Neural cell (in vitro differentiated cells): ENCODE measurements at regions not wholly inside any gene's neighbourhood (a gene's known extent, or its start where the extent isn't known, plus 50 kb on each side); places are given as distances from the start of the nearest gene placed in this dataset.
"Not testable (repeated sequence)": the region's sequence is repeated elsewhere in the genome, so short reads cannot be mapped to it uniquely, and the experiment has no call there.

Experiments
- H2AFZ ChIP-seq: fragments of 200-600, 300-800 bp; sonication (generic), shearing (Covaris generic); 2 replicates; pipeline ENCODE4 v1.6.0; 2014; ENCODE audit warnings: low read depth, mild to moderate bottlenecking, antibody characterized with exemption, low read length, moderate library complexity
- H3F3A ChIP-seq: fragments of 200-600 bp; shearing (Covaris generic); 2 replicates; pipeline ENCODE4 v1.6.1; 2016; ENCODE audit warnings: mild to moderate bottlenecking, moderate library complexity, mixed read lengths, antibody characterized with exemption, low read length; ENCODE audit not compliant: insufficient read depth, poor library complexity, severe bottlenecking
- H3K27ac ChIP-seq: fragments of 200-600, 300-800 bp; sonication (generic), shearing (Covaris generic); 2 replicates; pipeline ENCODE4 v1.5.1; 2014; ENCODE audit warnings: mild to moderate bottlenecking, low read length, moderate library complexity
- H3K27me3 ChIP-seq: fragments of 300-800, 200-600 bp; sonication (generic), shearing (Covaris generic); 2 replicates; pipeline ENCODE4 v1.6.0; 2014; ENCODE audit warnings: mild to moderate bottlenecking, low read depth, low read length, moderate library complexity; ENCODE audit not compliant: insufficient read depth
- H3K36me3 ChIP-seq: fragments of 300-800, 200-600 bp; sonication (generic), shearing (Covaris generic); 2 replicates; pipeline ENCODE4 v1.5.1; 2014; ENCODE audit warnings: mild to moderate bottlenecking, antibody characterized with exemption, low read length, moderate library complexity; ENCODE audit not compliant: insufficient read depth
- H3K4me2 ChIP-seq: fragments of 300-800, 200-600 bp; sonication (generic), shearing (Covaris generic); 2 replicates; pipeline ENCODE4 v1.6.0; 2014; ENCODE audit warnings: mild to moderate bottlenecking, low read length
- H3K4me3 ChIP-seq: fragments of 300-800, 200-600 bp; sonication (generic), shearing (Covaris generic); 2 replicates; pipeline ENCODE4 v1.5.1; 2014; ENCODE audit warnings: mild to moderate bottlenecking, low read length, moderate library complexity
- H3K79me2 ChIP-seq: fragments of 200-600 bp; shearing (Covaris generic); replicated peaks from 2 replicates; pipeline ENCODE4 v1.6.0; 2014; ENCODE audit warnings: mild to moderate bottlenecking, low read length, moderate library complexity; ENCODE audit not compliant: insufficient read depth
- H3K9ac ChIP-seq: fragments of 300-800, 200-600 bp; sonication (generic), shearing (Covaris generic); 2 replicates; pipeline ENCODE4 v1.6.1; 2016; ENCODE audit warnings: mild to moderate bottlenecking, low read length, mixed read lengths
- H3K9me2 ChIP-seq: fragments of 200-600 bp; shearing (Covaris generic); 2 replicates; pipeline ENCODE4 v1.6.1; 2016; ENCODE audit warnings: mild to moderate bottlenecking, low read length, mixed read lengths; ENCODE audit not compliant: insufficient read depth
- H3K9me3 ChIP-seq: fragments of 200-600, 300-800 bp; sonication (generic), shearing (Covaris generic); 2 replicates; pipeline ENCODE4 v1.6.1; 2016; ENCODE audit warnings: mild to moderate bottlenecking, mixed run types, low read length, moderate library complexity, mixed read lengths
- H4K20me1 ChIP-seq: fragments of 200-600 bp; shearing (Covaris generic); 2 replicates; pipeline ENCODE4 v1.6.1; 2016; ENCODE audit warnings: mild to moderate bottlenecking, mixed run types; ENCODE audit not compliant: insufficient read depth
- CTCF ChIP-seq: fragments of 450-650 bp; IDR thresholded peaks from 2 replicates; pipeline ENCODE4 v1.5.1; 2014; ENCODE audit warnings: antibody characterized with exemption, mild to moderate bottlenecking, moderate library complexity; ENCODE audit not compliant: poor library complexity, severe bottlenecking
- EP300 ChIP-seq: fragments of 450-650 bp; conservative IDR thresholded peaks from 2 replicates; pipeline ENCODE4 v1.6.1; 2014; ENCODE audit warnings: antibody characterized with exemption, mild to moderate bottlenecking, moderate library complexity; ENCODE audit not compliant: poor library complexity, severe bottlenecking
- EZH2 ChIP-seq: fragments of 200-600, 300-800 bp; shearing (Covaris generic), sonication (generic); IDR thresholded peaks from 2 replicates; pipeline ENCODE4 v1.6.1; 2014; ENCODE audit warnings: antibody characterized with exemption, low read length, borderline replicate concordance, mild to moderate bottlenecking; ENCODE audit not compliant: insufficient read depth, poor library complexity, severe bottlenecking
- MXI1 ChIP-seq: fragments of 450-650 bp; conservative IDR thresholded peaks from 2 replicates; pipeline ENCODE4 v1.6.1; 2014; ENCODE audit warnings: antibody characterized with exemption, mild to moderate bottlenecking; ENCODE audit not compliant: poor library complexity, severe bottlenecking
- POLR2AphosphoS5 ChIP-seq: IDR thresholded peaks from 2 replicates; pipeline ENCODE4 v1.6.1; 2012
- RAD21 ChIP-seq: fragments of 450-650 bp; conservative IDR thresholded peaks from 2 replicates; pipeline ENCODE4 v1.6.1; 2014; ENCODE audit warnings: antibody characterized with exemption, mild to moderate bottlenecking, moderate library complexity
- REST ChIP-seq: IDR thresholded peaks from 2 replicates; pipeline ENCODE4 v1.6.1; 2012; ENCODE audit warnings: borderline replicate concordance
- SMC3 ChIP-seq: fragments of 450-650 bp; conservative IDR thresholded peaks from 2 replicates; pipeline ENCODE4 v1.6.1; 2014; ENCODE audit warnings: antibody characterized with exemption, mild to moderate bottlenecking, moderate library complexity; ENCODE audit not compliant: poor library complexity
- TAF1 ChIP-seq: IDR thresholded peaks from 2 replicates; pipeline ENCODE4 v1.6.1; 2012; ENCODE audit warnings: low read depth

DNA sequence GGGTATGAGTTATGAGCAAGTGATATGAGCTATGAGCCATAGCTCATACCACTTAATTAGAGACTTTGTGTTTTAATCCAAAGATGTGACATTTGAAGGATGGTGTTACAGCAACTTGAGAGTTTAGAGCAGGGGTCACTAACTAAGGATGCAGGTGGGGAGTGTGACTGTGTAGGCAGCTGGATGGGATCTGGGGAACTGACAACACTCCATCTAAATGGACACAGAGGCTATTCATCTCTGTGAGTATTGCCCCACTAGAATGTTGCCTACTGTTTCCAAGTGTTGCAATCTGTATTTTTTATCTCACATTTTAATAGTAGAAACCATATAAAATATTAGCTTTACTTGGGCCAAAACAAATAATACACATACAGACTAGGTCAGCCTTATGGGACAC lies 488.1 kb upstream of the DAB2 start:
- H3K9me3 ChIP-seq, result no peaks in the 10 kb centered on the region
- no peak overlapping the region for H3K27ac ChIP-seq
- no peaks in the 10 kb centered on the region for H3K9me2 ChIP-seq
- no peaks in the 10 kb centered on the region for H3F3A ChIP-seq
- H3K4me2 ChIP-seq, result no peak overlapping the region
- no peak overlapping the region for H3K4me3 ChIP-seq
- no peaks in the 10 kb centered on the region for H3K79me2 ChIP-seq
- H4K20me1 ChIP-seq, result no peaks in the 10 kb centered on the region
- no peaks in the 10 kb centered on the region for H3K36me3 ChIP-seq
- TF ChIP-seq MXI1 (no peak), RAD21 (no peak), POLR2AphosphoS5 (no peak)
- no peak overlapping the region for H2AFZ ChIP-seq
- H3K27me3 ChIP-seq, result no peaks in the 10 kb centered on the region
- H3K9ac ChIP-seq, result no peak overlapping the region

DNA sequence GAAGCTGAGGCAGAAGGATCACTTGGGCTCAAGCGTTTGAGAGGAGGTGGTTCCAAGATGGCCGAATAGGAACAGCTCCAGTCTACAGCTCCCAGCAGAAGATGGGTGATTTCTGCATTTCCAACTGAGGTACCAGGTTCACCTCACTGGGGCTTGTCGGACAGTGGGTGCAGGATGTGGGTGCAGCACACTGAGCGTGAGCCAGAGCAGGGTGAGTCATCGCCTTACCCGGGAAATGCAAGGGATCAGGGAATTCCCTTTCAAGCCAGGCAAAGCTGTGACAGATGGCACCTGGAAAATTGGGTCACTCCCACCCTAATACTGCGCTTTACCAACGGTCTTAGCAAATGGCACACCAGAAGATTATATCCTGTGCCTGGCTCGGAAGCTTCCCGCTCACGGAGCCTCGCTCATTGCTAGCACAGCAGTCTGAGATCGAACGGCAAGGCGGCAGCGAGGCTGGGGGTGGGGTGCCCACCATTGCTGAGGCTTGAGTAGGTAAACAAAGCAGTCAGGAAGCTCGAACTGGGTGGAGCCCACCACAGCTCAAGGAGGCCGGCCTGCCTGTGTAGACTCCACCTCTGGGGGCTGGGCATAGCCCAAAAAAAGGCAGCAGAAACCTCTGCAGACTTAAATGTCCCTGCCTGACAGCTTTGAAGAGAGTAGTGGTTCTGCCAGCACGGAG lies 482.6 kb upstream of the DAB2 start:
- H3F3A ChIP-seq, H2AFZ ChIP-seq, H3K79me2 ChIP-seq, H3K4me3 ChIP-seq, H3K9ac ChIP-seq, H4K20me1 ChIP-seq, H3K4me2 ChIP-seq, H3K36me3 ChIP-seq, H3K27me3 ChIP-seq, H3K27ac ChIP-seq, H3K9me3 ChIP-seq, H3K9me2 ChIP-seq: not testable (repeated sequence)

GRCh38 chr5:39906146-39906545 lies 481.4 kb upstream of the DAB2 start:
- H3K9ac ChIP-seq, result no peak overlapping the region
- H3K79me2 ChIP-seq, result no peaks in the 10 kb centered on the region
- no peak overlapping the region for H3K27ac ChIP-seq
- no peak for TF ChIP-seq POLR2AphosphoS5
- TF ChIP-seq RAD21, result no peak
- no peak for TF ChIP-seq REST
- TF ChIP-seq SMC3, result no peak
- no peak for TF ChIP-seq EP300
- TF ChIP-seq TAF1, result no peak
- no peak for TF ChIP-seq EZH2
- no peak for TF ChIP-seq CTCF
- TF ChIP-seq MXI1, result no peak
- H2AFZ ChIP-seq, result no peak overlapping the region
- no peaks in the 10 kb centered on the region for H3K36me3 ChIP-seq
- no peaks in the 10 kb centered on the region for H3K27me3 ChIP-seq
- no peaks in the 10 kb centered on the region for H4K20me1 ChIP-seq
- H3F3A ChIP-seq, result no peaks in the 10 kb centered on the region
- no peaks in the 10 kb centered on the region for H3K9me3 ChIP-seq
- H3K4me3 ChIP-seq, result no peak overlapping the region
- no peaks in the 10 kb centered on the region for H3K9me2 ChIP-seq
- no peak overlapping the region for H3K4me2 ChIP-seq
